ENCODE measurements at regions not wholly inside any gene's neighbourhood (a gene's known extent, or its start where the extent isn't known, plus 50 kb on each side); places are given as distances from the start of the nearest gene placed in this dataset.

- TF ChIP-seq CTCF (IDR thresholded peaks at IDR 0.05; ENCODE audit: extremely low read depth in 1 of 2, insufficient read depth in 1 of 2, low read depth in 1 of 2, low read length in 2 of 2) (no peak), POLR2AphosphoS5 (IDR thresholded peaks at IDR 0.05; ENCODE audit: insufficient read depth, low read depth, low read length) (no peak), EZH2 (IDR thresholded peaks at IDR 0.05; ENCODE audit: borderline replicate concordance, low read depth, low read length, severe bottlenecking) (no peak)
These were observed 133.3 kb downstream of the PJA1 start for GRCh38 chrX:69031971-69032391.

All from endothelial cell of umbilical vein (primary cell).